Hepatocyte (in vitro differentiated cells): ENCODE measurements at regions not wholly inside any gene's neighbourhood (a gene's known extent, or its start where the extent isn't known, plus 50 kb on each side); places are given as distances from the start of the nearest gene placed in this dataset.

Experiments used
- CTCF ChIP-seq: fragments of 200-600 bp; sonication (generic); IDR thresholded peaks from 2 replicates; pipeline ENCODE4 v1.5.1; 2016; ENCODE audit warnings: antibody characterized with exemption, mild to moderate bottlenecking; ENCODE audit not compliant: poor library complexity
- EZH2 ChIP-seq: fragments of 200-600 bp; sonication (generic); IDR thresholded peaks from 2 replicates; pipeline ENCODE4 v1.6.1; 2016; ENCODE audit warnings: antibody characterized with exemption, mild to moderate bottlenecking, borderline replicate concordance

- TF ChIP-seq CTCF, result no peak
- no peak for TF ChIP-seq EZH2
Observed at GRCh38 chr6:144390202-144390601, 105.1 kb downstream of the UTRN start.
